ENCODE measurements at regions not wholly inside any gene's neighbourhood (a gene's known extent, or its start where the extent isn't known, plus 50 kb on each side); places are given as distances from the start of the nearest gene placed in this dataset.

GRCh38 chr18:32577561-32577960 is 106.9 kb upstream of the GAREM1 start:
- TF ChIP-seq JUND (IDR thresholded peaks at IDR 0.05), result no peak
- TF ChIP-seq REST (IDR thresholded peaks at IDR 0.05), result no peak
- no peak for TF ChIP-seq CTCF (IDR thresholded peaks at IDR 0.05; ENCODE audit: low read depth, low read length, missing input control)
- no peak for TF ChIP-seq MAX (IDR thresholded peaks at IDR 0.05)
- no peak for TF ChIP-seq RAD21 (IDR thresholded peaks at IDR 0.05)
- TF ChIP-seq TAF1 (conservative IDR thresholded peaks at IDR 0.05), result no peak
- no peak for TF ChIP-seq YY1 (IDR thresholded peaks at IDR 0.05)

Measured in liver (tissue), 3 donors.